Gastrocnemius medialis (tissue), 4 donors: ENCODE measurements at regions not wholly inside any gene's neighbourhood (a gene's known extent, or its start where the extent isn't known, plus 50 kb on each side); places are given as distances from the start of the nearest gene placed in this dataset.

Experiments used
- POLR2A ChIP-seq, 2 donors: fragments of 450-650 bp; IDR thresholded peaks; one replicate each; pipeline ENCODE4 v1.6.1; 2017; ENCODE audit warnings: antibody characterized with exemption in 2 of 2, mild to moderate bottlenecking in 2 of 2, moderate library complexity in 2 of 2
- TF ChIP-seq, protein P1 (sequence below), 5 experiments: fragments of 450-650 bp in 3 of 5; fragments of 200-600 bp in 2 of 5; sonication (generic) in 2 of 5; IDR thresholded peaks in 4 of 5; conservative IDR thresholded peaks in 1 of 5; 1 replicate in 4 of 5; 2 replicates in 1 of 5; pipeline ENCODE4 v1.5.1; 2016 to 2019; ENCODE audit warnings: antibody characterized with exemption in 5 of 5, mild to moderate bottlenecking in 3 of 5, moderate library complexity in 3 of 5

DNA sequence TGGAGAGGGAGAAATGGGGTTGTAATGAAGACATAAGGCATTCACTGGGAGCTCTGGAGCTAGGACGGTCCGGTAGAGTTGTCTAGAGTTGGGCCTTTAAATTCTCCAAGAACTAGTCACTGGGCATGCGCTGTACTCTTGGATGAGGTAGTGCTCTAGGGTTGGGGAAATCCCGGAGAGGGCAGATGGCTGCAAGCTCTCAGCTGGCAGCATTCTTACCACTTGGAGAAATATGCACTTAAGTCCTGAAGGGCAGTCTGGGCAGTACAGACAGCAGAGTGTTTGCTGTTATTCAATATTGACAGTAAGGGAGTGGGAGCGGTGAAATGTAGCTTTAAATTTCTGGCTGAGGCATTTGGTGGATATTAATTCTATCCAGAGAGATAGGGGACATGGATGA lies 214.6 kb downstream of the RDH14 start:
- TF ChIP-seq, protein P1, sequence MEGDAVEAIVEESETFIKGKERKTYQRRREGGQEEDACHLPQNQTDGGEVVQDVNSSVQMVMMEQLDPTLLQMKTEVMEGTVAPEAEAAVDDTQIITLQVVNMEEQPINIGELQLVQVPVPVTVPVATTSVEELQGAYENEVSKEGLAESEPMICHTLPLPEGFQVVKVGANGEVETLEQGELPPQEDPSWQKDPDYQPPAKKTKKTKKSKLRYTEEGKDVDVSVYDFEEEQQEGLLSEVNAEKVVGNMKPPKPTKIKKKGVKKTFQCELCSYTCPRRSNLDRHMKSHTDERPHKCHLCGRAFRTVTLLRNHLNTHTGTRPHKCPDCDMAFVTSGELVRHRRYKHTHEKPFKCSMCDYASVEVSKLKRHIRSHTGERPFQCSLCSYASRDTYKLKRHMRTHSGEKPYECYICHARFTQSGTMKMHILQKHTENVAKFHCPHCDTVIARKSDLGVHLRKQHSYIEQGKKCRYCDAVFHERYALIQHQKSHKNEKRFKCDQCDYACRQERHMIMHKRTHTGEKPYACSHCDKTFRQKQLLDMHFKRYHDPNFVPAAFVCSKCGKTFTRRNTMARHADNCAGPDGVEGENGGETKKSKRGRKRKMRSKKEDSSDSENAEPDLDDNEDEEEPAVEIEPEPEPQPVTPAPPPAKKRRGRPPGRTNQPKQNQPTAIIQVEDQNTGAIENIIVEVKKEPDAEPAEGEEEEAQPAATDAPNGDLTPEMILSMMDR (IDR thresholded peaks at IDR 0.05 in 4 of 5, conservative IDR thresholded peaks at IDR 0.05 in 1 of 5) = no peak
- TF ChIP-seq POLR2A (IDR thresholded peaks at IDR 0.05) = no peak
